ENCODE measurements at regions not wholly inside any gene's neighbourhood (a gene's known extent, or its start where the extent isn't known, plus 50 kb on each side); places are given as distances from the start of the nearest gene placed in this dataset.

DNA sequence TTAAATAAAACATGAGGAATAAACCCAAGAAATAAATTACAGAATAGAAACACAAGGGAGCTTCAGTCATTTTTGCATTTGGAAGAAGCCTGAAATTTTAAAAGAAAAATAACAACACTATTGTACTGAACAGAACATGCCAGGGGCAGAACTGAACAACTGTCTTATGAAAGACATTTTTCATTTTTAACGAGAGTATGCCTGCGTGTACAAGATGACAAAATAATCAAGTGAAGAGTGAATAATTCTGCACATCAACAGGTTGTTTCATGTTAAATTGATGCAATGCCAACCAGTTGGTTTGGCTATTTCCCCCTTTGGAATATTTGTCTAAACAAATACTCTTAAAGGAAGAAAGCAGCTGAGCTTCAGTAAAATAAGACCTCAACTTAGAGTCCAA, 103.3 kb upstream of the BTG1 start:
- H2BK5ac ChIP-seq (ENCODE audit: low read depth, low read length, poor library complexity, severe bottlenecking), result no peak overlapping the region
- H3K4me1 ChIP-seq (ENCODE audit: control insufficient read depth, insufficient read depth, low read depth, low read length), result no peaks in the 10 kb centered on the region
- no peaks in the 10 kb centered on the region for H3K9me3 ChIP-seq (ENCODE audit: control insufficient read depth, low read length)
- no peak overlapping the region for H3K4me3 ChIP-seq (ENCODE audit: insufficient read depth in 1 of 2, low read depth in 1 of 2, low read length in 2 of 2)
- no peaks in the 10 kb centered on the region for H3K27me3 ChIP-seq (ENCODE audit: control insufficient read depth in 1 of 2, insufficient read depth in 1 of 2, low read length in 2 of 2)
- H3K79me1 ChIP-seq (replicated peaks; ENCODE audit: low read length, poor library complexity, severe bottlenecking), result no peaks in the 10 kb centered on the region
- no peaks in the 10 kb centered on the region for H3K36me3 ChIP-seq (ENCODE audit: control insufficient read depth in 1 of 2, insufficient read depth in 2 of 2, low read depth in 1 of 2, low read length in 2 of 2)
- H3K4me2 ChIP-seq (ENCODE audit: low read length, poor library complexity, severe bottlenecking), result no peak overlapping the region
- no peak overlapping the region for H3K4ac ChIP-seq (ENCODE audit: low read depth in 1 of 2, low read length in 2 of 2)
- no peak for DNase-seq
- H2AFZ ChIP-seq (ENCODE audit: low read depth, low read length), result no peak overlapping the region
- no peak overlapping the region for H3K14ac ChIP-seq (ENCODE audit: low read length in 2 of 2)
- no peak overlapping the region for H4K91ac ChIP-seq (ENCODE audit: low read length)
- WGBS, result 96% methylated on average over 2 of the region's 2 CpGs
- no peak overlapping the region for H2AK5ac ChIP-seq (ENCODE audit: low read length, severe bottlenecking)
- H2BK15ac ChIP-seq (ENCODE audit: low read depth, poor library complexity, severe bottlenecking), result no peak overlapping the region
- no peak overlapping the region for H2BK12ac ChIP-seq (ENCODE audit: low read length in 2 of 2)
- H3K18ac ChIP-seq (ENCODE audit: low read depth in 1 of 2, low read length in 2 of 2), result no peak overlapping the region
- H3K9ac ChIP-seq (ENCODE audit: low read length), result no peak overlapping the region
- no peak overlapping the region for H2BK120ac ChIP-seq (ENCODE audit: low read depth, low read length)
- H3K27ac ChIP-seq (ENCODE audit: low read length, poor library complexity, severe bottlenecking), result no peak overlapping the region
- no peak overlapping the region for H3K23ac ChIP-seq (ENCODE audit: low read length in 2 of 2)
- no peak overlapping the region for H4K8ac ChIP-seq (ENCODE audit: low read length)

DNA sequence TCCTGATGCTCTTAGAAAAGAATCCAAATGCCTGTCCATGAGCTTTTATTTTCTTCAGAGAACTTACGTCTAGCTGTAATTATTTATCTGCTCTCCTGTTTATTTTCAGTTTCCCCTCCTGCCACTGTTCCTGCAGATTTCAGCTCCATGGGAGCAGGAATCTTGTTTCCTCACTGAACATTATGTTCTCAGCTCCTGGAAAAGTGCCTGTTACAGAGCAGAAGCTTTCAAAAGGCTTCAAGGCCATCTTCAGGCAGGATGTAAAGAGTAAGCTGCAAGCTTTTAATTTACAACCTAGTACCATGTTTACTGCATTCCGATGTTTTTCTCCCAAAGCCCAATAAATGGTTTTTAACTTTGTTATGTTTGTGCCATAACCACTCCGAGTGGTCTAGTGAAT, 98.4 kb upstream of the BTG1 start:
- Histone ChIP-seq H3K4me2 (ENCODE audit: low read length, poor library complexity, severe bottlenecking) (no peak overlapping the region), H3K18ac (ENCODE audit: low read depth in 1 of 2, low read length in 2 of 2) (no peak overlapping the region)
- WGBS, result 0% methylated on average over 1 of the region's 3 CpGs

DNA sequence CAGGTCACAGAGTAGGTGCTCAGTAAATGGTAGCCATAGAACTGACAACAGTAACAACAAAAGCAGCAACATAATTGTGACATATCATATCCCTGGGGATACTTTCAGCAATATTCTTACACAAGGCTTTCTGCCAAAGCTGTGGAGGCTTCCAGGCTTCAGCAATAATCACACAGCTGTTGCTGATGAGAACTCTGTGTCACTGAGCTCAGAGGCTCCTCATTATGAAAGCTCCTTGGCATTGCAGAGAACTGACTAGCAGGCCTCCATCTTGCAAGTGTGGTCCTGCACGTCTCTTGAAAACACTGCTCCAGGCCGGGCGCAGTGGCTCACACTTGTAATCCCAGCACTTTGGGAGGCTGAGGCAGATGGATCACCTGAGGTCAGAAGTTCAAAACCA, 97.3 kb upstream of the BTG1 start:
- Histone ChIP-seq H3K4me2 (ENCODE audit: low read length, poor library complexity, severe bottlenecking) (no peak overlapping the region), H4K8ac (ENCODE audit: low read length) (peak overlapping the region; percentile 29), H2BK120ac (ENCODE audit: low read depth, low read length) (no peak overlapping the region), H3K9ac (ENCODE audit: low read length) (no peak overlapping the region), H3K23ac (ENCODE audit: low read length in 2 of 2) (no peak overlapping the region), H3K4me1 (ENCODE audit: control insufficient read depth, insufficient read depth, low read depth, low read length) (no peaks in the 10 kb centered on the region), H3K36me3 (ENCODE audit: control insufficient read depth in 1 of 2, insufficient read depth in 2 of 2, low read depth in 1 of 2, low read length in 2 of 2) (no peaks in the 10 kb centered on the region), H3K79me1 (replicated peaks; ENCODE audit: low read length, poor library complexity, severe bottlenecking) (no peaks in the 10 kb centered on the region), H2BK15ac (ENCODE audit: low read depth, poor library complexity, severe bottlenecking) (no peak overlapping the region), H2AK5ac (ENCODE audit: low read length, severe bottlenecking) (no peak overlapping the region), H3K4ac (ENCODE audit: low read depth in 1 of 2, low read length in 2 of 2) (peak overlapping the region in 1 of 2 experiments; percentile 61), H2BK5ac (ENCODE audit: low read depth, low read length, poor library complexity, severe bottlenecking) (no peak overlapping the region), H2AFZ (ENCODE audit: low read depth, low read length) (no peak overlapping the region), H4K91ac (ENCODE audit: low read length) (no peak overlapping the region), H3K27me3 (ENCODE audit: control insufficient read depth in 1 of 2, insufficient read depth in 1 of 2, low read length in 2 of 2) (no peaks in the 10 kb centered on the region), H3K18ac (ENCODE audit: low read depth in 1 of 2, low read length in 2 of 2) (peak overlapping the region in 1 of 2 experiments; percentile 11), H3K14ac (ENCODE audit: low read length in 2 of 2) (no peak overlapping the region), H2BK12ac (ENCODE audit: low read length in 2 of 2) (peak overlapping the region in 1 of 2 experiments; percentile 87), H3K9me3 (ENCODE audit: control insufficient read depth, low read length) (no peaks in the 10 kb centered on the region), H3K4me3 (ENCODE audit: insufficient read depth in 1 of 2, low read depth in 1 of 2, low read length in 2 of 2) (no peak overlapping the region), H3K27ac (ENCODE audit: low read length, poor library complexity, severe bottlenecking) (no peak overlapping the region)
- WGBS, result 89% methylated on average over 3 of the region's 3 CpGs
- peak; percentile 74 for DNase-seq

More for the DNA sequence above, 98.4 kb upstream of the BTG1 start:
- H3K4me3 ChIP-seq (ENCODE audit: insufficient read depth in 1 of 2, low read depth in 1 of 2, low read length in 2 of 2), result no peak overlapping the region
- no peak overlapping the region for H2AK5ac ChIP-seq (ENCODE audit: low read length, severe bottlenecking)
- H4K8ac ChIP-seq (ENCODE audit: low read length), result no peak overlapping the region
- H2BK15ac ChIP-seq (ENCODE audit: low read depth, poor library complexity, severe bottlenecking), result no peak overlapping the region
- DNase-seq, result peak; percentile 70
- H3K36me3 ChIP-seq (ENCODE audit: control insufficient read depth in 1 of 2, insufficient read depth in 2 of 2, low read depth in 1 of 2, low read length in 2 of 2), result no peaks in the 10 kb centered on the region
- no peak overlapping the region for H2BK12ac ChIP-seq (ENCODE audit: low read length in 2 of 2)
- no peak overlapping the region for H2BK5ac ChIP-seq (ENCODE audit: low read depth, low read length, poor library complexity, severe bottlenecking)
- no peaks in the 10 kb centered on the region for H3K79me1 ChIP-seq (replicated peaks; ENCODE audit: low read length, poor library complexity, severe bottlenecking)
- no peak overlapping the region for H3K9ac ChIP-seq (ENCODE audit: low read length)
- H2BK120ac ChIP-seq (ENCODE audit: low read depth, low read length), result no peak overlapping the region
- H3K9me3 ChIP-seq (ENCODE audit: control insufficient read depth, low read length), result no peaks in the 10 kb centered on the region
- H3K4ac ChIP-seq (ENCODE audit: low read depth in 1 of 2, low read length in 2 of 2), result no peak overlapping the region
- H2AFZ ChIP-seq (ENCODE audit: low read depth, low read length), result no peak overlapping the region
- H3K27ac ChIP-seq (ENCODE audit: low read length, poor library complexity, severe bottlenecking), result no peak overlapping the region
- no peak overlapping the region for H4K91ac ChIP-seq (ENCODE audit: low read length)
- H3K23ac ChIP-seq (ENCODE audit: low read length in 2 of 2), result no peak overlapping the region
- H3K4me1 ChIP-seq (ENCODE audit: control insufficient read depth, insufficient read depth, low read depth, low read length), result no peaks in the 10 kb centered on the region
- H3K14ac ChIP-seq (ENCODE audit: low read length in 2 of 2), result no peak overlapping the region
- no peaks in the 10 kb centered on the region for H3K27me3 ChIP-seq (ENCODE audit: control insufficient read depth in 1 of 2, insufficient read depth in 1 of 2, low read length in 2 of 2)

DNA sequence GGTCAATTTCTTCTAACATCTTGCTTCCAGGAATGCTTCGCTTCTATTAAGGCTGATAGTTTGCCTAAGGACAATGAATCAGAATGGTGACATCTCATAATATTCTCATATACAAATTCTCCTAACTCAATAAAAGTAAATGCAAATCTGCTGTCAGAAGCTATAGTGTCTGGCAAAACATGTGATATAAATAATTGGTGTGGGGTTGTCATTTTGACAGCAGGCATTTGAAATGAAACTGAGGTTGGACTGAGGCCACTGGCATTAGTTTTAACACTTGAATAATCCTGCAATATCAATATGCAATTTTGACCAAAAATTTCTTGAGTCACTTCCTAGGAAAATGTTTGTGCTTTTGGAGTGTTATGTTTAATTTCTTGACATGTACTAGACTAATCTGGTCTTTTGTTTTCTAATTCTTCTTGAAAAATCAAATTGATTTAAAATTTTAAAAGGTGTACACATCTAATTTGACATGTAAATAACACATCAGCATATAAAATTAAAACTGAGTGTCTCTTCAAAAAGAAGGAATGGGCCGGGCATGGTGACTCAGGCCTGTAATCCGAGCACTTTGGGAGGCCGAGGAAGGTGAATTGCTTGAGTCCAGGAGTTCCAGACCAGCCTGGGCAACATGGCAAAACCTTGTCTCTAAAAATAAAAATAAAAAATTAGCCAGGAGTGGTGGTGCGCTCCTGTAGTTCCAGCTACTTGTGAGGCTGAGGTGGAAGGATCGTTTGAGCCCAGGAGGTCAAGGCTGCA, 92.3 kb upstream of the BTG1 start:
- Histone ChIP-seq H3K9ac (ENCODE audit: low read length) (no peak overlapping the region), H4K91ac (ENCODE audit: low read length) (no peak overlapping the region), H3K14ac (ENCODE audit: low read length in 2 of 2) (no peak overlapping the region), H3K23ac (ENCODE audit: low read length in 2 of 2) (no peak overlapping the region), H2AK5ac (ENCODE audit: low read length, severe bottlenecking) (no peak overlapping the region), H2BK15ac (ENCODE audit: low read depth, poor library complexity, severe bottlenecking) (peak overlapping the region; percentile 7), H4K8ac (ENCODE audit: low read length) (no peak overlapping the region), H3K27ac (ENCODE audit: low read length, poor library complexity, severe bottlenecking) (no peak overlapping the region), H3K79me1 (replicated peaks; ENCODE audit: low read length, poor library complexity, severe bottlenecking) (no peaks in the 10 kb centered on the region), H3K4me1 (ENCODE audit: control insufficient read depth, insufficient read depth, low read depth, low read length) (no peaks in the 10 kb centered on the region), H3K4me2 (ENCODE audit: low read length, poor library complexity, severe bottlenecking) (no peak overlapping the region), H3K36me3 (ENCODE audit: control insufficient read depth in 1 of 2, insufficient read depth in 2 of 2, low read depth in 1 of 2, low read length in 2 of 2) (no peaks in the 10 kb centered on the region), H2AFZ (ENCODE audit: low read depth, low read length) (no peak overlapping the region), H3K4me3 (ENCODE audit: insufficient read depth in 1 of 2, low read depth in 1 of 2, low read length in 2 of 2) (no peak overlapping the region), H2BK12ac (ENCODE audit: low read length in 2 of 2) (no peak overlapping the region), H3K4ac (ENCODE audit: low read depth in 1 of 2, low read length in 2 of 2) (no peak overlapping the region), H3K27me3 (ENCODE audit: control insufficient read depth in 1 of 2, insufficient read depth in 1 of 2, low read length in 2 of 2) (no peaks in the 10 kb centered on the region), H3K9me3 (ENCODE audit: control insufficient read depth, low read length) (no peaks in the 10 kb centered on the region), H2BK5ac (ENCODE audit: low read depth, low read length, poor library complexity, severe bottlenecking) (no peak overlapping the region), H2BK120ac (ENCODE audit: low read depth, low read length) (no peak overlapping the region), H3K18ac (ENCODE audit: low read depth in 1 of 2, low read length in 2 of 2) (no peak overlapping the region)
- DNase-seq, result no peak
- WGBS, result 93% methylated on average over 6 of the region's 6 CpGs

All from mesenchymal stem cell (in vitro differentiated cells and primary cell).